GM12873 (cell line): ENCODE measurements at regions not wholly inside any gene's neighbourhood (a gene's known extent, or its start where the extent isn't known, plus 50 kb on each side); places are given as distances from the start of the nearest gene placed in this dataset.

Source experiments
- TF ChIP-seq, protein P1 (sequence below): IDR thresholded peaks from 2 replicates; pipeline ENCODE4 v1.5.1; 2012; ENCODE audit warnings: low read depth, mild to moderate bottlenecking, moderate library complexity, low read length, control low read depth; ENCODE audit not compliant: insufficient read depth; ENCODE audit errors: missing control alignments

DNA sequence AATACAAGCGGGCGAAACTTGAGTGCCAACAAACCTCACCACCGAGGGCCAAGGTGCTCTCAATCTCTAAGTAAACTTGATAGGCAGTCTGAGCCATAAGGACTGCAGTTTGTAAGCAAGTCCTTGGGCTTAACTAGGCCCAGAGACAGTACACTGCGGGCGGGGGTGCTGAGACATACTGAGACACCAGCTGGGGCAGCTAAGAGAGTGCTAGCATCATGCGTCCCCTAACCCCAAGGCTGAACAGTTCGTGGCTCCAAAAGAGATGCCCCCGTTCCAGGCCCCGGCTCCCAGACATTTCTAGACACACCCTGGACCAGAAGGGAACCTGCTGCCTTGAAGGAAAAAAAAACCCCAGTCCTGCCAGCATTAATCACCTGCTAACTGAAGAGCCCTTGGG lies 126.8 kb upstream of the PRDX4 start:
- TF ChIP-seq, protein P1, sequence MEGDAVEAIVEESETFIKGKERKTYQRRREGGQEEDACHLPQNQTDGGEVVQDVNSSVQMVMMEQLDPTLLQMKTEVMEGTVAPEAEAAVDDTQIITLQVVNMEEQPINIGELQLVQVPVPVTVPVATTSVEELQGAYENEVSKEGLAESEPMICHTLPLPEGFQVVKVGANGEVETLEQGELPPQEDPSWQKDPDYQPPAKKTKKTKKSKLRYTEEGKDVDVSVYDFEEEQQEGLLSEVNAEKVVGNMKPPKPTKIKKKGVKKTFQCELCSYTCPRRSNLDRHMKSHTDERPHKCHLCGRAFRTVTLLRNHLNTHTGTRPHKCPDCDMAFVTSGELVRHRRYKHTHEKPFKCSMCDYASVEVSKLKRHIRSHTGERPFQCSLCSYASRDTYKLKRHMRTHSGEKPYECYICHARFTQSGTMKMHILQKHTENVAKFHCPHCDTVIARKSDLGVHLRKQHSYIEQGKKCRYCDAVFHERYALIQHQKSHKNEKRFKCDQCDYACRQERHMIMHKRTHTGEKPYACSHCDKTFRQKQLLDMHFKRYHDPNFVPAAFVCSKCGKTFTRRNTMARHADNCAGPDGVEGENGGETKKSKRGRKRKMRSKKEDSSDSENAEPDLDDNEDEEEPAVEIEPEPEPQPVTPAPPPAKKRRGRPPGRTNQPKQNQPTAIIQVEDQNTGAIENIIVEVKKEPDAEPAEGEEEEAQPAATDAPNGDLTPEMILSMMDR: no peak

DNA sequence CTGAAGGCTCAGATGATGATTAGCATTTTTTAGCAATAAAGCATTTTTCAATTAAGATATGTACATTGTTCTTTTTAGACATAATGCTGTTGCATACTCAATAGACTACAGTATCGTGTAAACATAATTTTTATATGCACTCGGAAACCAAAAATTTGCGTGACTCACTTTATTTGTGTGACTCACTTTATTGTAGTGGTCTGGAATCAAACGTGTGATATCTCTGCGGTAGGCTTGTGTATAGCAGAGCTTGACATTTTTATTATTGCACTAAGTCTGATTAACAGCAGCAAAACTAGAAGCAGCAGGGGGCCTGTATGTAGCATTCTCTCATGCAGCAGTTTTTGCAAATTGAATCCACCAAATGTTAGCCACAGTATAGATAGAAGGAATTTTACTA lies 119.1 kb upstream of the PRDX4 start:
- TF ChIP-seq, protein P1: no peak

DNA sequence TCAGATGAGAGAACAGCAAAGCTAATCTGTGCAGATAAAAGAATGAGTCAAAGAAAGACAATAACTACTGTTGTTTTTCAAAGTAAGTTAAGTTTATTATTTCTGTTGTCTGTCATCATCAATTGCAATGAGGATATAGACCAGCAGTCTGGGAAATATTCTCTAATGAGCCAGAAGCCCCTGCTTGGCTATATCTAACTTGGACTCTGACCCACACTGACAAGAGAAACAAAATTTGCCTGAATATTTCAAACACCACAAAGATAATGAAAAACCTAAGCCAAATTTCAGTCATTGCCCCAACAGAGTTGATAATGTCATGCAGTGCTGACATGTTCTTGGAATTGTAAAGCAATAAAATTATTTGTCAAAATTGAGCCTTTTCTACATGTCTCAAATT lies 115.0 kb upstream of the PRDX4 start:
- TF ChIP-seq, protein P1: no peak

DNA sequence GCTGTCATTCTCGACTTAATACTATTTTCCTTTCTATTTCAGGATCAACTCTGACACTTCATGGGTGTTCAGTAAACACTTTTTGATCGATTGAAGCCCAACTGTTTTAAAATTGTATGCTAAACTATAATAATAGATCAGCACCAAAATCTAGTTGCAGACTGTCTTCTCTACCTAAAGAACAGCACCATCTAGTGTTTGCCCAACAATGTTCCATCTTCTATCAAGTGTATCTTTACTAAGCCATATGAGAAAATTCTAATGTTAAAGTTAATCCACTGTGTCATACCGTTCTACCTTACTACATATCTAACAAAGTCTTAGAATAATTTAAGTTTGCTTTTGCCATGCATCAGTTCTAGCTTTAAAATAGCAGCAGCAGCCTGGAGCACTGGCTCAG lies 113.0 kb upstream of the PRDX4 start:
- TF ChIP-seq, protein P1: peak; percentile 59

DNA sequence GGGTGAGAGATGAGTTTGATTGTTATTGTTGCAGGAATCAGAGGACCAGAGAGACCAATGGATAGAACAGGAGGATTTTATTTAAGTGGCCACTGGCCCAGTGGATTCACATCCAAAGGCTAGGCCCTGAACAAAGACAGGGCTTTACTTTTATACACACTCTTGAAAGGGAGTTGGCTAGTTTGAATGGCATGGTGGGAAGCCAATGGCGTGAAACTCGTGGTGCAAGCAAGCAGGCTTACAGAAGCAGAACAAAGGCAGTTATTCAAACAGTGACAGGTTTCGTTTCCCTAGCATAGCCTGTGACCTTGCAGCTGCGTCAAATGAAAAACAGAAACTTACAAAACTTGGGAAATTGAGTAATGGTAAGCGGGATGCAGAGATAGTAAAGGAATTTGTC lies 110.2 kb upstream of the PRDX4 start:
- TF ChIP-seq, protein P1: no peak

DNA sequence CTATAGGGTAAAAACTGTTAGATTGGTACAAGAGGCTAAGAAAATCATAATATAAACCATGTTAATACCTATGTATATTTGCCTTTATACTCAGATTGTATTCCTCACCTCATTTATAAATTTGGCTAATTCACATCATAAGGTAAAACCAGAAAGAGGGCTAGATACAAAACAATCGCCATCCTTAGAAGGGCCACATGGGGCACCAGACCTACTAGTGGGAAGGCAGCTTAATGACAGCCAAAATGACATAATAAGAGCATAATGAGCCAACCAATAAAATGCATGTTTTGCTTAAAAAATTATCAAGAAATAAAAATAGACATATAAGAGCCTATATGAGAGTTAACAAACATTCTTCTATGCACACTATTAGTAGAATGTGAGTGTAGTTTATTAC lies 107.3 kb upstream of the PRDX4 start:
- TF ChIP-seq, protein P1: no peak

DNA sequence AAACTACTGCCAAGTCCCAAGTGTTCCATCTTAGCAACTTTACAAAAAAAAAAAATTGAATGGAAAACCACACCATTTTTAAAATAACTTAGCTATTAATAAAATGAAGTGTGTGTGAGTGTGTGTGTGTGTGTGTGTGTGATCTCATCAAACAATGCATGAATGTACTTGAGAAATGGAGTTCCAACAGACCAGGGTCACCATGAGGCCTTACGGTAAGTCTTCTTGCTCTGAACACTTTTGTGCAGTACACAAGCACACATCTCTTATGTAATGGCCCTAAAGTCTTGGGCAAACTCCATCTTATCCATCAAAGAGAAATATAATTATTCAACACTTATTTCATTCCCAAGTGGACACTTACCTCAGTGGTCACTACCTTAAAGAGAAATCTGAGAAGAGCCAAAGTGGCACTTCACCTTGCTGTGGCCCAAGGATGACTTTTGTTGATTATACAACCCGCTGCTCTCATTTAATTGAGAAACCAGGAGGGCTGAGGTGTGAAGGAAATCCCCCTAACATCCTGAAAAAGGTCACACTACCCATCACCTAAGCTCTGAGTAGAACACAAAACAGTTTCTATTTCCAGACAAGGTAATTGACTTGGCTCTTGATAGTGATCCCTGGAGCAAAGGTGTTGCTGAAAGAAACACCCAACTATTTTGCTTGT lies 96.5 kb upstream of the PRDX4 start:
- TF ChIP-seq, protein P1: no peak

DNA sequence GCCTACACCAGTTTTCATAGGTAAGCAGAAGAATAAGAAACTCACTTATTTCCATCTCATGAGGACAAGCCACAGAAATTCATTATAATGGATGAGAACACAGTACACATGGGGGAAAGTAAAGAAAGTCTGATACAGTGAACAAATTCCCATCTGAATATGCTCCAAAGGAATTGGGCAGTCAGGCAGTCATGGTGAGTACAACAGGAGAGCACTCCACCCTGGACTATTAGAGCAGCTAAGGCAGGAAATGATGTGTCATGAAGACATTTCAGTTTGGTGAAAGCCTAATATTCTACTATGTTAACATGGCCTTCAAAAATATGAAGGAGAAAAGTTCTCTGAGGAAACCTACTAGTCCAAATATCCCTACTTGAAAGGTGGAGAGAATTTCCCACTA lies 92.0 kb upstream of the PRDX4 start:
- TF ChIP-seq, protein P1: no peak
